ENCODE measurements at regions not wholly inside any gene's neighbourhood (a gene's known extent, or its start where the extent isn't known, plus 50 kb on each side); places are given as distances from the start of the nearest gene placed in this dataset.

DNA sequence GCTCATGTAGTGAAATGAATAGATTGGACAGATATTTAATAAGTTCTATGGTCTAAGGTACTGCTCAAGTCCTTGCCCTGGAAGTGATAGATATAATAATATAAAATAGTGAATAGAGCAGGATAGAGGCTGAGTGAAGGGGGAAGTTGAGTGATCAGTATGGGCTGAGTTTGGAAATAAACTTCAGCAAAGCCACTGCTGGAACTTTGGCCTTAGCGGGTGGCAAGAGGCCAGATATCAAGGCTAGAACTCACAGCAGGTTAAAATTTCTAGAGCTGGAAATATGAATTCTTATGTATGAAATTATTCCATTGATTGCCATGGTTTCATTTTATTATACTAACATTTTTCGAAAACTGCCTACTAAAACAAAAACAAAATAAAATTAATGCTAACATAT is 267.6 kb upstream of the DPH6 start:
- no peaks in the 10 kb centered on the region for H3K36me3 ChIP-seq (ENCODE audit: control insufficient read depth, insufficient read depth, low read length)
- H3K9ac ChIP-seq (ENCODE audit: low read depth, low read length) = no peak overlapping the region
- no peaks in the 10 kb centered on the region for H3K9me3 ChIP-seq (ENCODE audit: control insufficient read depth, insufficient read depth, low read length)
- no peaks in the 10 kb centered on the region for H3K4me1 ChIP-seq (ENCODE audit: control insufficient read depth, insufficient read depth, low read length)
- H3K27me3 ChIP-seq (ENCODE audit: control insufficient read depth, insufficient read depth, low read length) = no peaks in the 10 kb centered on the region
- H3K4me3 ChIP-seq (ENCODE audit: low read depth, low read length) = no peak overlapping the region

DNA sequence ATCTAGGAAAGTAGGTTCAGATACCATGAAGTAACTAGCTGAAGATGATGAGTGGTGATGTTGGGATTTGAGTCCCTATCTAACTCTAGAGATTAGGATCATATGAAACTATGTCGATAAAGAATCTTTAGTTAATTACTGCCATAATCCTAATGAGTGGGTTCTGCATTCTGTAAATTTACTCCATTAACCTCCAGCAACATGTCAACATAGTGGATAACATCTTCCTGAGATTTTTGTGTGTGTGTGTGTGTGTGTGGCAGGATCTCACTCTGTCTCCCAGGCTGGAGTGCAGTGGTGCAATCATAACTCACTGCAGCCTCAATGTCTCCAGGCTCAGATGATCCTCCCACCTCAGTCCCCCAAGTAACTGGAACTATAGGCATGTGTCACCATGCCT is 272.9 kb upstream of the DPH6 start:
- Histone ChIP-seq H3K36me3 (ENCODE audit: control insufficient read depth, insufficient read depth, low read length) (no peaks in the 10 kb centered on the region), H3K9me3 (ENCODE audit: control insufficient read depth, insufficient read depth, low read length) (no peaks in the 10 kb centered on the region), H3K4me3 (ENCODE audit: low read depth, low read length) (no peak overlapping the region), H3K9ac (ENCODE audit: low read depth, low read length) (no peak overlapping the region), H3K27me3 (ENCODE audit: control insufficient read depth, insufficient read depth, low read length) (no peaks in the 10 kb centered on the region), H3K4me1 (ENCODE audit: control insufficient read depth, insufficient read depth, low read length) (no peaks in the 10 kb centered on the region)

GRCh38 chr15:35822153-35822552 is 276.2 kb upstream of the DPH6 start:
- no peaks in the 10 kb centered on the region for H3K27me3 ChIP-seq (ENCODE audit: control insufficient read depth, insufficient read depth, low read length)
- no peaks in the 10 kb centered on the region for H3K9me3 ChIP-seq (ENCODE audit: control insufficient read depth, insufficient read depth, low read length)
- no peak overlapping the region for H3K9ac ChIP-seq (ENCODE audit: low read depth, low read length)
- no peak overlapping the region for H3K4me3 ChIP-seq (ENCODE audit: low read depth, low read length)
- H3K36me3 ChIP-seq (ENCODE audit: control insufficient read depth, insufficient read depth, low read length) = no peaks in the 10 kb centered on the region
- no peaks in the 10 kb centered on the region for H3K4me1 ChIP-seq (ENCODE audit: control insufficient read depth, insufficient read depth, low read length)

DNA sequence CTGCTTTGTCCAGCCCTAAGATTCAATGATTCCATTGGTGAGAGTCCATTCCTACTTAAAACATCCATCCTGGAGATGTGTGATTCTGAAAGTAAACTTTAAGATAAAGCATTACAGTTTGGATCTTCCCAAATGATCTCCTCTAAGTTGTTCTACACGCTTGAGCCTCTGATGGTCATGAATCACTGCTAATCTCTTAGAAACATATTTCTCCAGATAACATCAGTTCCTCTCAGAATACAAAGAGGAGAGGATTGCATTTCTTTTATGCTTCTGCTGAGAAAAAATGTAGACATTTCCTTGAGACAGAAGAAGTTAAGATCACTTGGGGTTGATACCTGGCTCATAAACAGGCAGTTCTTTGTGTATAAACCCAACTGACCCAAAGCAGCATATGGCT is 281.2 kb upstream of the DPH6 start:
- Histone ChIP-seq H3K9ac (ENCODE audit: low read depth, low read length) (no peak overlapping the region), H3K4me1 (ENCODE audit: control insufficient read depth, insufficient read depth, low read length) (no peaks in the 10 kb centered on the region), H3K36me3 (ENCODE audit: control insufficient read depth, insufficient read depth, low read length) (no peaks in the 10 kb centered on the region), H3K9me3 (ENCODE audit: control insufficient read depth, insufficient read depth, low read length) (no peaks in the 10 kb centered on the region), H3K4me3 (ENCODE audit: low read depth, low read length) (no peak overlapping the region), H3K27me3 (ENCODE audit: control insufficient read depth, insufficient read depth, low read length) (no peaks in the 10 kb centered on the region)

- H3K9ac ChIP-seq (ENCODE audit: low read depth, low read length) = no peak overlapping the region
- H3K36me3 ChIP-seq (ENCODE audit: control insufficient read depth, insufficient read depth, low read length) = no peaks in the 10 kb centered on the region
- H3K27me3 ChIP-seq (ENCODE audit: control insufficient read depth, insufficient read depth, low read length) = no peaks in the 10 kb centered on the region
- no peaks in the 10 kb centered on the region for H3K9me3 ChIP-seq (ENCODE audit: control insufficient read depth, insufficient read depth, low read length)
- H3K4me1 ChIP-seq (ENCODE audit: control insufficient read depth, insufficient read depth, low read length) = no peaks in the 10 kb centered on the region
- no peak overlapping the region for H3K4me3 ChIP-seq (ENCODE audit: low read depth, low read length)
Measured at GRCh38 chr15:35827911-35828310, 281.9 kb upstream of the DPH6 start.

GRCh38 chr15:35833581-35833980 is 287.6 kb upstream of the DPH6 start:
- H3K36me3 ChIP-seq (ENCODE audit: control insufficient read depth, insufficient read depth, low read length) = no peaks in the 10 kb centered on the region
- H3K9me3 ChIP-seq (ENCODE audit: control insufficient read depth, insufficient read depth, low read length) = no peaks in the 10 kb centered on the region
- no peaks in the 10 kb centered on the region for H3K4me1 ChIP-seq (ENCODE audit: control insufficient read depth, insufficient read depth, low read length)
- H3K4me3 ChIP-seq (ENCODE audit: low read depth, low read length) = no peak overlapping the region
- no peaks in the 10 kb centered on the region for H3K27me3 ChIP-seq (ENCODE audit: control insufficient read depth, insufficient read depth, low read length)
- no peak overlapping the region for H3K9ac ChIP-seq (ENCODE audit: low read depth, low read length)

- Histone ChIP-seq H3K27me3 (ENCODE audit: control insufficient read depth, insufficient read depth, low read length) (no peaks in the 10 kb centered on the region), H3K4me1 (ENCODE audit: control insufficient read depth, insufficient read depth, low read length) (no peaks in the 10 kb centered on the region), H3K9ac (ENCODE audit: low read depth, low read length) (no peak overlapping the region), H3K36me3 (ENCODE audit: control insufficient read depth, insufficient read depth, low read length) (no peaks in the 10 kb centered on the region), H3K4me3 (ENCODE audit: low read depth, low read length) (no peak overlapping the region), H3K9me3 (ENCODE audit: control insufficient read depth, insufficient read depth, low read length) (no peaks in the 10 kb centered on the region)
Measured at GRCh38 chr15:35834216-35834830, 288.4 kb upstream of the DPH6 start.

- Histone ChIP-seq H3K36me3 (ENCODE audit: control insufficient read depth, insufficient read depth, low read length) (no peaks in the 10 kb centered on the region), H3K4me1 (ENCODE audit: control insufficient read depth, insufficient read depth, low read length) (no peaks in the 10 kb centered on the region), H3K9me3 (ENCODE audit: control insufficient read depth, insufficient read depth, low read length) (no peaks in the 10 kb centered on the region), H3K9ac (ENCODE audit: low read depth, low read length) (no peak overlapping the region), H3K27me3 (ENCODE audit: control insufficient read depth, insufficient read depth, low read length) (no peaks in the 10 kb centered on the region), H3K4me3 (ENCODE audit: low read depth, low read length) (no peak overlapping the region)
Measured at GRCh38 chr15:35834866-35835265, 288.9 kb upstream of the DPH6 start.

DNA sequence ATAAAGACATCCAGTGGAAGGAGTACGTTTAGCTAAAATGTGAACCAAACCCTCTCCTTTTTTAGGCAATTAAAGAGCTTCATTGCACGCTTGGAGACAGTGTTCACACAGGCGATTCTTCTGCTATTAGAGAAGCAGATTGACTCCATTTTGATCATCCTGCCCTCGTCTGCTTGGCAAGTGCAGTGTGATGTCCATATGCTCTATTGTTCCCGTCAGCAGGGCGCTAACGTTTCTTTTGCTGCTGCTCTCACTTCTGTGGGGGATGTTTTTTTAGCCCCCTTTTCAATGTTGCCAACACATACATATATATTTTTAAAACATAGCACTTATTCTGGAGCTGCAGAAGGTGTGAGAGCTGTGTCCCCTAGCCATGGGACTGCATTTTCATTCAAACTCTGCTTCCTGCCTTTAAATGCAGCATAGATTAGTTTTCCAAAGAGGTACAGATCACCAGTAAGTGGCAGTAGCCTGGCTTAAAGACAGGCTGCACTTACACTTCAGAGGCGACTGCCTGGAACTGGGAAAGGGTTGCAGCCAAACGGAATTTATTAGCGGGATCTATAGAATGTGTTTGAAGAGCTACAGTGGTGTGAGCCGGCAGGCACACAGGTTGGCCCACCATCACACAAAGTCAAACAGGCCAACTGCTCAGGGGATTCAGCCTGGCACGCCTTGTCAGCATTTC is 292.6 kb upstream of the DPH6 start:
- no peak overlapping the region for H3K4me3 ChIP-seq (ENCODE audit: low read depth, low read length)
- H3K36me3 ChIP-seq (ENCODE audit: control insufficient read depth, insufficient read depth, low read length) = no peaks in the 10 kb centered on the region
- H3K4me1 ChIP-seq (ENCODE audit: control insufficient read depth, insufficient read depth, low read length) = no peaks in the 10 kb centered on the region
- no peaks in the 10 kb centered on the region for H3K27me3 ChIP-seq (ENCODE audit: control insufficient read depth, insufficient read depth, low read length)
- no peaks in the 10 kb centered on the region for H3K9me3 ChIP-seq (ENCODE audit: control insufficient read depth, insufficient read depth, low read length)
- no peak overlapping the region for H3K9ac ChIP-seq (ENCODE audit: low read depth, low read length)

- Histone ChIP-seq H3K9me3 (ENCODE audit: control insufficient read depth, insufficient read depth, low read length) (no peaks in the 10 kb centered on the region), H3K9ac (ENCODE audit: low read depth, low read length) (no peak overlapping the region), H3K4me1 (ENCODE audit: control insufficient read depth, insufficient read depth, low read length) (no peaks in the 10 kb centered on the region), H3K4me3 (ENCODE audit: low read depth, low read length) (no peak overlapping the region), H3K36me3 (ENCODE audit: control insufficient read depth, insufficient read depth, low read length) (no peaks in the 10 kb centered on the region), H3K27me3 (ENCODE audit: control insufficient read depth, insufficient read depth, low read length) (no peaks in the 10 kb centered on the region)
Measured at GRCh38 chr15:35842631-35843030, 296.7 kb upstream of the DPH6 start.

DNA sequence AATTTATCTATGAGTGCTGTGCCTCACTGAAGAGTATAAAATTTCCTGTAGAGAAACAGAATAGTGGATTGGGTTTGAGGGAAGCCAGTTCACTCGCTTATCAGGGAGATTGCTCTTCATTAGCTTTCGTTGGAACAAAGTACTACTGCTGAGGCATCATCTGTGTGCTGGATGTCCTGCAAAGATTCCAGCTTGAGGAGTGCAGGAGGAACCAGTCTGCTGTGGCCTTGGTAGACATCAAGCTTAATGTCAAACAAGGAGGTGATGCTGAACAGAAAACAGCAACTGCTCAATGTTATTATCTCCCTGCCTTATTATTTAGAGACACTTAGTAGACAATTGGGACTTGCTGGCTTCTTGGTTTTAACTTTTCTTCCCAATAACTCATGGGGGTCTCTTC is 297.5 kb upstream of the DPH6 start:
- H3K4me3 ChIP-seq (ENCODE audit: low read depth, low read length) = no peak overlapping the region
- H3K36me3 ChIP-seq (ENCODE audit: control insufficient read depth, insufficient read depth, low read length) = no peaks in the 10 kb centered on the region
- no peaks in the 10 kb centered on the region for H3K27me3 ChIP-seq (ENCODE audit: control insufficient read depth, insufficient read depth, low read length)
- H3K4me1 ChIP-seq (ENCODE audit: control insufficient read depth, insufficient read depth, low read length) = no peaks in the 10 kb centered on the region
- no peak overlapping the region for H3K9ac ChIP-seq (ENCODE audit: low read depth, low read length)
- no peaks in the 10 kb centered on the region for H3K9me3 ChIP-seq (ENCODE audit: control insufficient read depth, insufficient read depth, low read length)

GRCh38 chr15:35850284-35850683 is 304.3 kb upstream of the DPH6 start:
- Histone ChIP-seq H3K9ac (ENCODE audit: low read depth, low read length) (no peak overlapping the region), H3K9me3 (ENCODE audit: control insufficient read depth, insufficient read depth, low read length) (no peaks in the 10 kb centered on the region), H3K4me1 (ENCODE audit: control insufficient read depth, insufficient read depth, low read length) (no peaks in the 10 kb centered on the region), H3K36me3 (ENCODE audit: control insufficient read depth, insufficient read depth, low read length) (no peaks in the 10 kb centered on the region), H3K27me3 (ENCODE audit: control insufficient read depth, insufficient read depth, low read length) (no peaks in the 10 kb centered on the region), H3K4me3 (ENCODE audit: low read depth, low read length) (no peak overlapping the region)
